Astrocyte (in vitro differentiated cells and primary cell): ENCODE measurements at regions not wholly inside any gene's neighbourhood (a gene's known extent, or its start where the extent isn't known, plus 50 kb on each side); places are given as distances from the start of the nearest gene placed in this dataset.

Source experiments
- EZH2 ChIP-seq: IDR thresholded peaks from 2 replicates; pipeline ENCODE4 v1.6.1; 2012; ENCODE audit warnings: mild to moderate bottlenecking, low read length, inconsistent platforms; ENCODE audit not compliant: insufficient read depth
- TF ChIP-seq, protein P1 (sequence below): IDR thresholded peaks from 2 replicates; pipeline ENCODE4 v1.5.1; 2011; ENCODE audit warnings: low read depth, mild to moderate bottlenecking, inconsistent platforms, low read length, moderate library complexity; ENCODE audit not compliant: insufficient read depth

DNA sequence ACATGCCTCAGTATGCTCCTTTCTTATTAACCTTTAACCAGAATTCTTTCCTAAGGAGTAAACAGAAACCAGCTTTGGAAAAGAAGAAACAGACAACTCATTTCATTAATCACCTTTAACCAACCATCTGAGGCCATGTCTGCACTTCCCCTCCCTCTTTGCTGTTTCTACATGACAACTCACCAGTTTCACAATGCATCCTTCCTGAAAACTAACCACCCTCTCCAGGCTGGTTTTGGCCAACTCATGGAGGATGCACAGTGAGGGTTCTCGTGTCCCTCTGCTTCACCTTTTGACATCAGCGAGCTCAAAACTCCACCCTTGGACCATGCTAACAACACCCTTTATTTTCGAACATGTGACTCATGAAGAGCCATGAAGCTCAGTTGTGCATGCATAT, 244.1 kb downstream of the ELAVL2 start:
- TF ChIP-seq, protein P1, sequence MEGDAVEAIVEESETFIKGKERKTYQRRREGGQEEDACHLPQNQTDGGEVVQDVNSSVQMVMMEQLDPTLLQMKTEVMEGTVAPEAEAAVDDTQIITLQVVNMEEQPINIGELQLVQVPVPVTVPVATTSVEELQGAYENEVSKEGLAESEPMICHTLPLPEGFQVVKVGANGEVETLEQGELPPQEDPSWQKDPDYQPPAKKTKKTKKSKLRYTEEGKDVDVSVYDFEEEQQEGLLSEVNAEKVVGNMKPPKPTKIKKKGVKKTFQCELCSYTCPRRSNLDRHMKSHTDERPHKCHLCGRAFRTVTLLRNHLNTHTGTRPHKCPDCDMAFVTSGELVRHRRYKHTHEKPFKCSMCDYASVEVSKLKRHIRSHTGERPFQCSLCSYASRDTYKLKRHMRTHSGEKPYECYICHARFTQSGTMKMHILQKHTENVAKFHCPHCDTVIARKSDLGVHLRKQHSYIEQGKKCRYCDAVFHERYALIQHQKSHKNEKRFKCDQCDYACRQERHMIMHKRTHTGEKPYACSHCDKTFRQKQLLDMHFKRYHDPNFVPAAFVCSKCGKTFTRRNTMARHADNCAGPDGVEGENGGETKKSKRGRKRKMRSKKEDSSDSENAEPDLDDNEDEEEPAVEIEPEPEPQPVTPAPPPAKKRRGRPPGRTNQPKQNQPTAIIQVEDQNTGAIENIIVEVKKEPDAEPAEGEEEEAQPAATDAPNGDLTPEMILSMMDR: no peak
- no peak for TF ChIP-seq EZH2
